WTC11 (cell line): ENCODE measurements at regions not wholly inside any gene's neighbourhood (a gene's known extent, or its start where the extent isn't known, plus 50 kb on each side); places are given as distances from the start of the nearest gene placed in this dataset.

Experiments used
- JUN ChIP-seq: sonication (generic); formaldehyde crosslinking; IDR thresholded peaks from 2 replicates; pipeline ENCODE4 v1.8.0; 2023; ENCODE audit warnings: mild to moderate bottlenecking, missing genetic modification reagents
- NFE2L1 ChIP-seq: sonication (generic); formaldehyde crosslinking; IDR thresholded peaks from 2 replicates; pipeline ENCODE4 v1.8.1; 2023; ENCODE audit warnings: missing genetic modification reagents
- NR3C1 ChIP-seq: sonication (generic); formaldehyde crosslinking; conservative IDR thresholded peaks from 2 replicates; pipeline ENCODE4 v1.8.1; 2023; ENCODE audit warnings: low read depth, mild to moderate bottlenecking, missing genetic modification reagents
- RORB ChIP-seq: fragments of 250-450 bp; sonication (Bioruptor Pico); IDR thresholded peaks from 2 replicates; pipeline ENCODE4 v1.9.0; 2021; ENCODE audit warnings: mild to moderate bottlenecking
- TF ChIP-seq, protein P1 (sequence below): fragments of 200-600 bp; IDR thresholded peaks from 2 replicates; pipeline ENCODE4 v1.8.0; 2022; ENCODE audit warnings: antibody characterized with exemption
- TF ChIP-seq, protein P2 (sequence below): sonication (generic); formaldehyde crosslinking; conservative IDR thresholded peaks from 2 replicates; pipeline ENCODE4 v1.8.1; 2023; ENCODE audit warnings: mild to moderate bottlenecking, low read depth, missing genetic modification reagents, moderate library complexity
- TF ChIP-seq, protein P3 (sequence below): sonication (generic); formaldehyde crosslinking; IDR thresholded peaks from 2 replicates; pipeline ENCODE4 v1.8.1; 2022; ENCODE audit warnings: missing genetic modification reagents, borderline replicate concordance
- TF ChIP-seq, protein P4 (sequence below): sonication (generic); formaldehyde crosslinking; IDR thresholded peaks from 2 replicates; pipeline ENCODE4 v1.8.0; 2023; ENCODE audit warnings: missing genetic modification reagents, mild to moderate bottlenecking, borderline replicate concordance
- TF ChIP-seq, protein P5 (sequence below): sonication (generic); formaldehyde crosslinking; IDR thresholded peaks from 2 replicates; pipeline ENCODE4 v1.8.1; 2023; ENCODE audit warnings: mild to moderate bottlenecking, missing genetic modification reagents

DNA sequence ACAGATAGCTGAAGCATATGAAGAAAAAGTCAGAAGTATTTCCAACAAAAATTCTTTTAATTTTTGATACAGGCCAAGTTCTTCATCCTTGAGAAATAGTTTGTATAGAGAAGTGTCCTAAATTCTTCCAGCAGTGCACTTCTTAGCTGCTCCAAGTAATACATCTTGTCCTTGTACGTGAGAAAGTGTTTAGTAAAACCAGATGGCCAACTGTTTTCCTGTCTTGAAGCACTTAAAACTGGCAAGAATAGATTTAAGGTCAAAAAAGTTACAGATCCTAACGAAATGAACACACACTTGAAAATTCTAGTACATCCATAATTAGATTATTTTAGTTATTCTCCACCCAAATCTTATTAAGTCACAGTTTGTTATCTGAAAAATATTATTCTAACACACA is 52.2 kb upstream of the HSF2 start:
- TF ChIP-seq, protein P1, sequence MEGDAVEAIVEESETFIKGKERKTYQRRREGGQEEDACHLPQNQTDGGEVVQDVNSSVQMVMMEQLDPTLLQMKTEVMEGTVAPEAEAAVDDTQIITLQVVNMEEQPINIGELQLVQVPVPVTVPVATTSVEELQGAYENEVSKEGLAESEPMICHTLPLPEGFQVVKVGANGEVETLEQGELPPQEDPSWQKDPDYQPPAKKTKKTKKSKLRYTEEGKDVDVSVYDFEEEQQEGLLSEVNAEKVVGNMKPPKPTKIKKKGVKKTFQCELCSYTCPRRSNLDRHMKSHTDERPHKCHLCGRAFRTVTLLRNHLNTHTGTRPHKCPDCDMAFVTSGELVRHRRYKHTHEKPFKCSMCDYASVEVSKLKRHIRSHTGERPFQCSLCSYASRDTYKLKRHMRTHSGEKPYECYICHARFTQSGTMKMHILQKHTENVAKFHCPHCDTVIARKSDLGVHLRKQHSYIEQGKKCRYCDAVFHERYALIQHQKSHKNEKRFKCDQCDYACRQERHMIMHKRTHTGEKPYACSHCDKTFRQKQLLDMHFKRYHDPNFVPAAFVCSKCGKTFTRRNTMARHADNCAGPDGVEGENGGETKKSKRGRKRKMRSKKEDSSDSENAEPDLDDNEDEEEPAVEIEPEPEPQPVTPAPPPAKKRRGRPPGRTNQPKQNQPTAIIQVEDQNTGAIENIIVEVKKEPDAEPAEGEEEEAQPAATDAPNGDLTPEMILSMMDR = no peak
- no peak for TF ChIP-seq NR3C1 (CRISPR knock-in tag)
- TF ChIP-seq, protein P2, sequence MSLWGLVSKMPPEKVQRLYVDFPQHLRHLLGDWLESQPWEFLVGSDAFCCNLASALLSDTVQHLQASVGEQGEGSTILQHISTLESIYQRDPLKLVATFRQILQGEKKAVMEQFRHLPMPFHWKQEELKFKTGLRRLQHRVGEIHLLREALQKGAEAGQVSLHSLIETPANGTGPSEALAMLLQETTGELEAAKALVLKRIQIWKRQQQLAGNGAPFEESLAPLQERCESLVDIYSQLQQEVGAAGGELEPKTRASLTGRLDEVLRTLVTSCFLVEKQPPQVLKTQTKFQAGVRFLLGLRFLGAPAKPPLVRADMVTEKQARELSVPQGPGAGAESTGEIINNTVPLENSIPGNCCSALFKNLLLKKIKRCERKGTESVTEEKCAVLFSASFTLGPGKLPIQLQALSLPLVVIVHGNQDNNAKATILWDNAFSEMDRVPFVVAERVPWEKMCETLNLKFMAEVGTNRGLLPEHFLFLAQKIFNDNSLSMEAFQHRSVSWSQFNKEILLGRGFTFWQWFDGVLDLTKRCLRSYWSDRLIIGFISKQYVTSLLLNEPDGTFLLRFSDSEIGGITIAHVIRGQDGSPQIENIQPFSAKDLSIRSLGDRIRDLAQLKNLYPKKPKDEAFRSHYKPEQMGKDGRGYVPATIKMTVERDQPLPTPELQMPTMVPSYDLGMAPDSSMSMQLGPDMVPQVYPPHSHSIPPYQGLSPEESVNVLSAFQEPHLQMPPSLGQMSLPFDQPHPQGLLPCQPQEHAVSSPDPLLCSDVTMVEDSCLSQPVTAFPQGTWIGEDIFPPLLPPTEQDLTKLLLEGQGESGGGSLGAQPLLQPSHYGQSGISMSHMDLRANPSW (CRISPR knock-in tag) = no peak
- TF ChIP-seq RORB (CRISPR knock-in tag) = no peak
- TF ChIP-seq, protein P3, sequence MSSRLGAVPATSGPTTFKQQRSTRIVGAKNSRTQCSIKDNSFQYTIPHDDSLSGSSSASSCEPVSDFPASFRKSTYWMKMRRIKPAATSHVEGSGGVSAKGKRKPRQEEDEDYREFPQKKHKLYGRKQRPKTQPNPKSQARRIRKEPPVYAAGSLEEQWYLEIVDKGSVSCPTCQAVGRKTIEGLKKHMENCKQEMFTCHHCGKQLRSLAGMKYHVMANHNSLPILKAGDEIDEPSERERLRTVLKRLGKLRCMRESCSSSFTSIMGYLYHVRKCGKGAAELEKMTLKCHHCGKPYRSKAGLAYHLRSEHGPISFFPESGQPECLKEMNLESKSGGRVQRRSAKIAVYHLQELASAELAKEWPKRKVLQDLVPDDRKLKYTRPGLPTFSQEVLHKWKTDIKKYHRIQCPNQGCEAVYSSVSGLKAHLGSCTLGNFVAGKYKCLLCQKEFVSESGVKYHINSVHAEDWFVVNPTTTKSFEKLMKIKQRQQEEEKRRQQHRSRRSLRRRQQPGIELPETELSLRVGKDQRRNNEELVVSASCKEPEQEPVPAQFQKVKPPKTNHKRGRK (CRISPR knock-in tag) = no peak
- TF ChIP-seq, protein P4, sequence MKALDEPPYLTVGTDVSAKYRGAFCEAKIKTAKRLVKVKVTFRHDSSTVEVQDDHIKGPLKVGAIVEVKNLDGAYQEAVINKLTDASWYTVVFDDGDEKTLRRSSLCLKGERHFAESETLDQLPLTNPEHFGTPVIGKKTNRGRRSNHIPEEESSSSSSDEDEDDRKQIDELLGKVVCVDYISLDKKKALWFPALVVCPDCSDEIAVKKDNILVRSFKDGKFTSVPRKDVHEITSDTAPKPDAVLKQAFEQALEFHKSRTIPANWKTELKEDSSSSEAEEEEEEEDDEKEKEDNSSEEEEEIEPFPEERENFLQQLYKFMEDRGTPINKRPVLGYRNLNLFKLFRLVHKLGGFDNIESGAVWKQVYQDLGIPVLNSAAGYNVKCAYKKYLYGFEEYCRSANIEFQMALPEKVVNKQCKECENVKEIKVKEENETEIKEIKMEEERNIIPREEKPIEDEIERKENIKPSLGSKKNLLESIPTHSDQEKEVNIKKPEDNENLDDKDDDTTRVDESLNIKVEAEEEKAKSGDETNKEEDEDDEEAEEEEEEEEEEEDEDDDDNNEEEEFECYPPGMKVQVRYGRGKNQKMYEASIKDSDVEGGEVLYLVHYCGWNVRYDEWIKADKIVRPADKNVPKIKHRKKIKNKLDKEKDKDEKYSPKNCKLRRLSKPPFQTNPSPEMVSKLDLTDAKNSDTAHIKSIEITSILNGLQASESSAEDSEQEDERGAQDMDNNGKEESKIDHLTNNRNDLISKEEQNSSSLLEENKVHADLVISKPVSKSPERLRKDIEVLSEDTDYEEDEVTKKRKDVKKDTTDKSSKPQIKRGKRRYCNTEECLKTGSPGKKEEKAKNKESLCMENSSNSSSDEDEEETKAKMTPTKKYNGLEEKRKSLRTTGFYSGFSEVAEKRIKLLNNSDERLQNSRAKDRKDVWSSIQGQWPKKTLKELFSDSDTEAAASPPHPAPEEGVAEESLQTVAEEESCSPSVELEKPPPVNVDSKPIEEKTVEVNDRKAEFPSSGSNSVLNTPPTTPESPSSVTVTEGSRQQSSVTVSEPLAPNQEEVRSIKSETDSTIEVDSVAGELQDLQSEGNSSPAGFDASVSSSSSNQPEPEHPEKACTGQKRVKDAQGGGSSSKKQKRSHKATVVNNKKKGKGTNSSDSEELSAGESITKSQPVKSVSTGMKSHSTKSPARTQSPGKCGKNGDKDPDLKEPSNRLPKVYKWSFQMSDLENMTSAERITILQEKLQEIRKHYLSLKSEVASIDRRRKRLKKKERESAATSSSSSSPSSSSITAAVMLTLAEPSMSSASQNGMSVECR = no peak
- TF ChIP-seq, protein P5, sequence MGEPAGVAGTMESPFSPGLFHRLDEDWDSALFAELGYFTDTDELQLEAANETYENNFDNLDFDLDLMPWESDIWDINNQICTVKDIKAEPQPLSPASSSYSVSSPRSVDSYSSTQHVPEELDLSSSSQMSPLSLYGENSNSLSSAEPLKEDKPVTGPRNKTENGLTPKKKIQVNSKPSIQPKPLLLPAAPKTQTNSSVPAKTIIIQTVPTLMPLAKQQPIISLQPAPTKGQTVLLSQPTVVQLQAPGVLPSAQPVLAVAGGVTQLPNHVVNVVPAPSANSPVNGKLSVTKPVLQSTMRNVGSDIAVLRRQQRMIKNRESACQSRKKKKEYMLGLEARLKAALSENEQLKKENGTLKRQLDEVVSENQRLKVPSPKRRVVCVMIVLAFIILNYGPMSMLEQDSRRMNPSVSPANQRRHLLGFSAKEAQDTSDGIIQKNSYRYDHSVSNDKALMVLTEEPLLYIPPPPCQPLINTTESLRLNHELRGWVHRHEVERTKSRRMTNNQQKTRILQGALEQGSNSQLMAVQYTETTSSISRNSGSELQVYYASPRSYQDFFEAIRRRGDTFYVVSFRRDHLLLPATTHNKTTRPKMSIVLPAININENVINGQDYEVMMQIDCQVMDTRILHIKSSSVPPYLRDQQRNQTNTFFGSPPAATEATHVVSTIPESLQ (CRISPR knock-in tag) = no peak
- TF ChIP-seq NFE2L1 (CRISPR knock-in tag) = no peak
- no peak for TF ChIP-seq JUN (CRISPR knock-in tag)
